ENCODE measurements at regions not wholly inside any gene's neighbourhood (a gene's known extent, or its start where the extent isn't known, plus 50 kb on each side); places are given as distances from the start of the nearest gene placed in this dataset.

GRCh38 chrX:9271789-9272525, 192.9 kb upstream of the TBL1X start:
- TF ChIP-seq POLR2AphosphoS5 (IDR thresholded peaks at IDR 0.05) (no peak), POLR2A (IDR thresholded peaks at IDR 0.05) (no peak), EP300 (IDR thresholded peaks at IDR 0.05; ENCODE audit: low read depth) (no peak)
- TF ChIP-seq, protein P1, sequence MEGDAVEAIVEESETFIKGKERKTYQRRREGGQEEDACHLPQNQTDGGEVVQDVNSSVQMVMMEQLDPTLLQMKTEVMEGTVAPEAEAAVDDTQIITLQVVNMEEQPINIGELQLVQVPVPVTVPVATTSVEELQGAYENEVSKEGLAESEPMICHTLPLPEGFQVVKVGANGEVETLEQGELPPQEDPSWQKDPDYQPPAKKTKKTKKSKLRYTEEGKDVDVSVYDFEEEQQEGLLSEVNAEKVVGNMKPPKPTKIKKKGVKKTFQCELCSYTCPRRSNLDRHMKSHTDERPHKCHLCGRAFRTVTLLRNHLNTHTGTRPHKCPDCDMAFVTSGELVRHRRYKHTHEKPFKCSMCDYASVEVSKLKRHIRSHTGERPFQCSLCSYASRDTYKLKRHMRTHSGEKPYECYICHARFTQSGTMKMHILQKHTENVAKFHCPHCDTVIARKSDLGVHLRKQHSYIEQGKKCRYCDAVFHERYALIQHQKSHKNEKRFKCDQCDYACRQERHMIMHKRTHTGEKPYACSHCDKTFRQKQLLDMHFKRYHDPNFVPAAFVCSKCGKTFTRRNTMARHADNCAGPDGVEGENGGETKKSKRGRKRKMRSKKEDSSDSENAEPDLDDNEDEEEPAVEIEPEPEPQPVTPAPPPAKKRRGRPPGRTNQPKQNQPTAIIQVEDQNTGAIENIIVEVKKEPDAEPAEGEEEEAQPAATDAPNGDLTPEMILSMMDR (IDR thresholded peaks at IDR 0.05): no peak
- no peak overlapping the region for H3K27ac ChIP-seq
- H3K36me3 ChIP-seq: no peaks in the 10 kb centered on the region
- DNase-seq: no peak
- in situ Hi-C loops (cut with MboI; ENCODE audit: low pct_ligation_motif_present in 1 of 4, low pct_unique_long_range_greater_than_20kb in 1 of 4, low sequenced_read_pairs in 3 of 4): no loop called here
- intact Hi-C loops (cut with DNase I; ENCODE audit: low total_unique reads): no loop called here
- H3K9me3 ChIP-seq: no peaks in the 10 kb centered on the region
- 81 to 87% methylated on average over 6 to 13 of the region's 13 CpGs for WGBS, 2 donors (ENCODE audit: low coverage in 1 of 2)
- no peak overlapping the region for H3K4me3 ChIP-seq
- no peaks in the 10 kb centered on the region for H3K27me3 ChIP-seq
- no peaks in the 10 kb centered on the region for H3K4me1 ChIP-seq

GRCh38 chrX:9273744-9274143, 191.1 kb upstream of the TBL1X start:
- in situ Hi-C loops (cut with MboI; ENCODE audit: low pct_ligation_motif_present in 1 of 4, low pct_unique_long_range_greater_than_20kb in 1 of 4, low sequenced_read_pairs in 3 of 4): no loop called here
- no peaks in the 10 kb centered on the region for H3K9me3 ChIP-seq
- no peak overlapping the region for H3K4me3 ChIP-seq
- no peak for TF ChIP-seq POLR2AphosphoS5 (IDR thresholded peaks at IDR 0.05)
- no peak for TF ChIP-seq EP300 (IDR thresholded peaks at IDR 0.05; ENCODE audit: low read depth)
- TF ChIP-seq, protein P1 (IDR thresholded peaks at IDR 0.05): no peak
- no peak for TF ChIP-seq POLR2A (IDR thresholded peaks at IDR 0.05)
- no peaks in the 10 kb centered on the region for H3K36me3 ChIP-seq
- no peak overlapping the region for H3K27ac ChIP-seq
- no peak for DNase-seq
- no peaks in the 10 kb centered on the region for H3K4me1 ChIP-seq
- WGBS, 2 donors (ENCODE audit: low coverage in 1 of 2): 80 to 94% methylated on average over 1 of the region's 1 CpG
- no peaks in the 10 kb centered on the region for H3K27me3 ChIP-seq
- intact Hi-C loops (cut with DNase I; ENCODE audit: low total_unique reads): no loop called here

GRCh38 chrX:9278475-9279233, 186.2 kb upstream of the TBL1X start:
- in situ Hi-C loops (cut with MboI; ENCODE audit: low pct_ligation_motif_present in 1 of 4, low pct_unique_long_range_greater_than_20kb in 1 of 4, low sequenced_read_pairs in 3 of 4): no loop called here
- H3K4me3 ChIP-seq: no peak overlapping the region

GRCh38 chrX:9279234-9279544, 185.7 kb upstream of the TBL1X start:
- in situ Hi-C loops (cut with MboI; ENCODE audit: low pct_ligation_motif_present in 1 of 4, low pct_unique_long_range_greater_than_20kb in 1 of 4, low sequenced_read_pairs in 3 of 4): no loop called here
- H3K27ac ChIP-seq: peak overlapping the region in 1 of 4 donors; percentile 19
- H3K36me3 ChIP-seq: no peaks in the 10 kb centered on the region
- no peak for TF ChIP-seq POLR2A (IDR thresholded peaks at IDR 0.05)
- no peak for TF ChIP-seq EP300 (IDR thresholded peaks at IDR 0.05; ENCODE audit: low read depth)
- no peak for TF ChIP-seq POLR2AphosphoS5 (IDR thresholded peaks at IDR 0.05)
- TF ChIP-seq, protein P1 (IDR thresholded peaks at IDR 0.05): no peak
- H3K4me3 ChIP-seq: no peak overlapping the region
- no peaks in the 10 kb centered on the region for H3K9me3 ChIP-seq
- 0 to 52% methylated on average over 1 to 3 of the region's 3 CpGs for WGBS, 2 donors (ENCODE audit: low coverage in 1 of 2)
- H3K4me1 ChIP-seq: no peaks in the 10 kb centered on the region
- H3K27me3 ChIP-seq: no peaks in the 10 kb centered on the region
- no peak for DNase-seq
- intact Hi-C loops (cut with DNase I; ENCODE audit: low total_unique reads): no loop called here

More at GRCh38 chrX:9278475-9279233, 186.2 kb upstream of the TBL1X start:
- Histone ChIP-seq H3K27me3 (no peaks in the 10 kb centered on the region), H3K27ac (peak overlapping the region in 1 of 4 donors; percentile 19), H3K36me3 (no peaks in the 10 kb centered on the region), H3K4me1 (no peaks in the 10 kb centered on the region), H3K9me3 (no peaks in the 10 kb centered on the region)
- WGBS, 2 donors (ENCODE audit: low coverage in 1 of 2): 68 to 100% methylated on average over 1 to 7 of the region's 7 CpGs
- TF ChIP-seq, protein P1 (IDR thresholded peaks at IDR 0.05): no peak
- TF ChIP-seq EP300 (IDR thresholded peaks at IDR 0.05; ENCODE audit: low read depth) (no peak), POLR2AphosphoS5 (IDR thresholded peaks at IDR 0.05) (no peak)
- no peak for DNase-seq
- intact Hi-C loops (cut with DNase I; ENCODE audit: low total_unique reads): no loop called here
